Erythroblast (primary cell): ENCODE measurements at regions not wholly inside any gene's neighbourhood (a gene's known extent, or its start where the extent isn't known, plus 50 kb on each side); places are given as distances from the start of the nearest gene placed in this dataset.

Experiments used
- GATA1 ChIP-seq: IDR thresholded peaks from 2 replicates; pipeline ENCODE4 v1.6.1; 2011; ENCODE audit warnings: low read depth, mild to moderate bottlenecking, control low read depth, low read length, moderate library complexity
- POLR2A ChIP-seq: IDR thresholded peaks from 2 replicates; pipeline ENCODE4 v1.6.1; 2011; ENCODE audit warnings: mild to moderate bottlenecking, low read length

- TF ChIP-seq POLR2A (no peak), GATA1 (no peak)
Measured at GRCh38 chr18:41226911-41227310, 728.1 kb upstream of the PIK3C3 start.
